Endodermal cell (in vitro differentiated cells): ENCODE measurements at regions not wholly inside any gene's neighbourhood (a gene's known extent, or its start where the extent isn't known, plus 50 kb on each side); places are given as distances from the start of the nearest gene placed in this dataset.

Source experiments
- DNase-seq: peaks from one replicate; pipeline ENCODE4 v3.0.0-alpha.2; 2017
- H3K27ac ChIP-seq: 2 replicates; pipeline ENCODE4 v1.5.1; 2013; ENCODE audit warnings: mild to moderate bottlenecking, low read depth, low read length, moderate library complexity
- H3K27me3 ChIP-seq: 2 replicates; pipeline ENCODE4 v1.6.1; 2013; ENCODE audit warnings: mild to moderate bottlenecking, low read length, moderate library complexity; ENCODE audit not compliant: insufficient read depth, control insufficient read depth, poor library complexity, severe bottlenecking
- H3K36me3 ChIP-seq: 2 replicates; pipeline ENCODE4 v1.7.0; 2013; ENCODE audit warnings: mild to moderate bottlenecking, low read length, moderate library complexity; ENCODE audit not compliant: control insufficient read depth, insufficient read depth
- H3K4me1 ChIP-seq: one replicate; pipeline ENCODE4 v1.7.0; 2013; ENCODE audit warnings: low read length; ENCODE audit not compliant: control insufficient read depth, insufficient read depth
- H3K4me3 ChIP-seq: 2 replicates; pipeline ENCODE4 v1.5.1; 2013; ENCODE audit warnings: mild to moderate bottlenecking, low read length, moderate library complexity
- H3K9ac ChIP-seq: 2 replicates; pipeline ENCODE4 v1.6.1; 2013; ENCODE audit warnings: mild to moderate bottlenecking, low read length, moderate library complexity; ENCODE audit not compliant: poor library complexity, severe bottlenecking; ENCODE audit errors: extremely low read depth
- H3K9me3 ChIP-seq: 2 replicates; pipeline ENCODE4 v1.6.1; 2013; ENCODE audit warnings: mild to moderate bottlenecking, low read length, moderate library complexity; ENCODE audit not compliant: control insufficient read depth
- H3K27ac Mint-ChIP-seq: 2 replicates; pipeline ENCODE4 v1.8.0; 2020; ENCODE audit warnings: mixed read lengths
- H3K27me3 Mint-ChIP-seq: 2 replicates; pipeline ENCODE4 v1.8.0; 2021; ENCODE audit warnings: mild to moderate bottlenecking, mixed read lengths; ENCODE audit not compliant: insufficient read depth
- H3K36me3 Mint-ChIP-seq: 2 replicates; pipeline ENCODE4 v1.8.0; 2020; ENCODE audit warnings: low read depth, mixed read lengths
- H3K4me1 Mint-ChIP-seq: 2 replicates; pipeline ENCODE4 v1.8.0; 2020; ENCODE audit warnings: mixed read lengths
- H3K4me3 Mint-ChIP-seq: 2 replicates; pipeline ENCODE4 v1.8.0; 2020; ENCODE audit warnings: mild to moderate bottlenecking, moderate library complexity, mixed read lengths
- H3K9me3 Mint-ChIP-seq: 2 replicates; pipeline ENCODE4 v1.8.0; 2020; ENCODE audit warnings: mild to moderate bottlenecking, mixed read lengths
- WGBS, 2 experiments: methylation state at CpG; one replicate each; pipeline versions ENCODE4 v1.1.5 to v1.1.7; 2013; ENCODE audit warnings: missing lambda C conversion rate in 2 of 2, mixed read lengths in 1 of 2; ENCODE audit not compliant: insufficient coverage in 1 of 2, insufficient read length in 1 of 2; 5-methylcytosine and 5-hydroxymethylcytosine counted together
- TF ChIP-seq, protein P1 (sequence below): fragments of 200-600 bp; sonication (generic); conservative IDR thresholded peaks from 2 replicates; pipeline ENCODE4 v1.5.0; 2021; ENCODE audit warnings: antibody characterized with exemption, mild to moderate bottlenecking

DNA sequence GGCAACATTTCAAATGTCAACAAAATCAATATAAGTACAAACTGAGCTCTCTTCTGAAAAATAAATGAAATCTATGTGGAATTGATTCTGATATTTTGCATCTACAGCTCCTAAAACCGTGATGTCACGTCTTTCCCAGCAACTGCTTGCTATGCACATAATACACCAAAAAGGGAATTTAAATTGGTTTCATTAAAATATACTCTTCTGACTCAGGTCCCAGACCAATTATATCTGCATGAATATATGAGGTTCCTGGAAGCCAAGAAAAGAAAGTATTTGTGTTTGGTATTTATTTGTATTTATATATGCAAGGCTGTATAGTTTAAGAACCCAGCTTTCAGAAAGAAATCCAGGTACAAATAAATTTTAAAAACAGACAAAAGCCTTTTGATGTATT lies 1282.5 kb downstream of the SUCLG1 start:
- no peaks in the 10 kb centered on the region for H3K27me3 Mint-ChIP-seq
- H3K4me3 ChIP-seq, result no peak overlapping the region
- no peaks in the 10 kb centered on the region for H3K4me1 Mint-ChIP-seq
- H3K27me3 ChIP-seq, result no peaks in the 10 kb centered on the region
- DNase-seq, result no peak
- TF ChIP-seq, protein P1, sequence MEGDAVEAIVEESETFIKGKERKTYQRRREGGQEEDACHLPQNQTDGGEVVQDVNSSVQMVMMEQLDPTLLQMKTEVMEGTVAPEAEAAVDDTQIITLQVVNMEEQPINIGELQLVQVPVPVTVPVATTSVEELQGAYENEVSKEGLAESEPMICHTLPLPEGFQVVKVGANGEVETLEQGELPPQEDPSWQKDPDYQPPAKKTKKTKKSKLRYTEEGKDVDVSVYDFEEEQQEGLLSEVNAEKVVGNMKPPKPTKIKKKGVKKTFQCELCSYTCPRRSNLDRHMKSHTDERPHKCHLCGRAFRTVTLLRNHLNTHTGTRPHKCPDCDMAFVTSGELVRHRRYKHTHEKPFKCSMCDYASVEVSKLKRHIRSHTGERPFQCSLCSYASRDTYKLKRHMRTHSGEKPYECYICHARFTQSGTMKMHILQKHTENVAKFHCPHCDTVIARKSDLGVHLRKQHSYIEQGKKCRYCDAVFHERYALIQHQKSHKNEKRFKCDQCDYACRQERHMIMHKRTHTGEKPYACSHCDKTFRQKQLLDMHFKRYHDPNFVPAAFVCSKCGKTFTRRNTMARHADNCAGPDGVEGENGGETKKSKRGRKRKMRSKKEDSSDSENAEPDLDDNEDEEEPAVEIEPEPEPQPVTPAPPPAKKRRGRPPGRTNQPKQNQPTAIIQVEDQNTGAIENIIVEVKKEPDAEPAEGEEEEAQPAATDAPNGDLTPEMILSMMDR, result no peak
- no peak overlapping the region for H3K9ac ChIP-seq
- no peak overlapping the region for H3K27ac ChIP-seq
- H3K9me3 ChIP-seq, result no peaks in the 10 kb centered on the region
- H3K4me1 ChIP-seq, result no peaks in the 10 kb centered on the region
- H3K9me3 Mint-ChIP-seq, result peaks cover 14% of the 10 kb centered on the region
- H3K36me3 ChIP-seq, result no peaks in the 10 kb centered on the region
- no peaks in the 10 kb centered on the region for H3K36me3 Mint-ChIP-seq
- WGBS, 2 experiments, result 100% methylated on average over 2 of the region's 2 CpGs; no CpG with 5 or more reads in 1 of the 2 experiments
- H3K4me3 Mint-ChIP-seq, result no peak overlapping the region
- no peak overlapping the region for H3K27ac Mint-ChIP-seq

DNA sequence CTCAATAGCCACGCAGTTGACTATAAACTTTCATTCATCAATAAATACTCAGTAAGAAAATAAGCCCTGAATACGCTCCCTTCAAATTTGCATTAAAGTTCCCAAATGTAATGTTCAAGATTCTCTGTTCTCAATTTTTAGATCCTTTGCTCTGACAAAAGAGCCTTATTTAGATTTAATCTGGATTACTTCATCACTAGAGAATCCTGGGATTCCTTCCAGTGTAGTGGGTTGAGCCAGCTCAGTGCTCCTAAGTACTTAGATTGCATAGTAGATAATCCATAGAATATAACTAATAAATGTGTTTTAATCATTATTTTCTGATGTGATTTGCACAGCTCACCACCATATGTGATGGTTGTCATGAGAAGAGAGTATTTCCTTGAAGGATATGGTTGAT lies 1286.2 kb downstream of the SUCLG1 start:
- no peak overlapping the region for H3K4me3 Mint-ChIP-seq

DNA sequence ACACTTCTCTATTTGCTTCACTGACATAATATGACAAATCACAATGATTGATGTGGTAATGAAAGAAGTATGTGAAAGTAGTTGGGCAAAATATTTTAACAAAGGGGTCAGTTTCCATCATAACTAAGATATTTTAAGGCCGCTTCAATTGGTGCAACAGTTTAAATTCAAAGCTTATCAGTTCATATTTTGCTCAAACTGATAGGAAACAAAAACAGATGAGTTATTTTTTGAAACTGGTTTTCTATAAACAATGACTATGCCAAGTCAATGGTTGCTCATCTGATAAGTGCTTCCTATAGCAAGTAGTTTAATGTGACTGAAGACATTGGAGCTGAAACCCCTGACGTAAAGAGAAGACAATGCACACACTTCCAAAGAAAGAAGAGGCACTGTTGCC lies 1290.7 kb downstream of the SUCLG1 start:
- Mint-ChIP-seq H3K9me3 (no peaks in the 10 kb centered on the region), H3K27me3 (no peaks in the 10 kb centered on the region), H3K27ac (no peak overlapping the region), H3K4me3 (no peak overlapping the region), H3K4me1 (no peaks in the 10 kb centered on the region), H3K36me3 (no peaks in the 10 kb centered on the region)
- 60 to 95% methylated on average over 1 to 2 of the region's 2 CpGs for WGBS, 2 experiments
- TF ChIP-seq, protein P1, result no peak
- no peak overlapping the region for H3K9ac ChIP-seq
- H3K9me3 ChIP-seq, result no peaks in the 10 kb centered on the region
- H3K27me3 ChIP-seq, result no peaks in the 10 kb centered on the region
- no peak overlapping the region for H3K27ac ChIP-seq
- H3K4me3 ChIP-seq, result no peak overlapping the region
- H3K36me3 ChIP-seq, result no peaks in the 10 kb centered on the region
- DNase-seq, result no peak
- no peaks in the 10 kb centered on the region for H3K4me1 ChIP-seq

More for the DNA sequence above, 1286.2 kb downstream of the SUCLG1 start:
- DNase-seq, result no peak
- WGBS, 2 experiments, result 95 to 100% methylated on average over 1 to 2 of the region's 2 CpGs
- H3K9me3 ChIP-seq, result no peaks in the 10 kb centered on the region
- TF ChIP-seq, protein P1, result no peak
- H3K36me3 ChIP-seq, result no peaks in the 10 kb centered on the region
- H3K4me1 ChIP-seq, result no peaks in the 10 kb centered on the region
- Mint-ChIP-seq H3K36me3 (no peaks in the 10 kb centered on the region), H3K27me3 (no peaks in the 10 kb centered on the region), H3K9me3 (peaks cover 4% of the 10 kb centered on the region), H3K27ac (no peak overlapping the region), H3K4me1 (no peaks in the 10 kb centered on the region)
- no peak overlapping the region for H3K4me3 ChIP-seq
- H3K27ac ChIP-seq, result no peak overlapping the region
- no peaks in the 10 kb centered on the region for H3K27me3 ChIP-seq
- H3K9ac ChIP-seq, result no peak overlapping the region
